NCI-H748 (cell line): ENCODE measurements at regions not wholly inside any gene's neighbourhood (a gene's known extent, or its start where the extent isn't known, plus 50 kb on each side); places are given as distances from the start of the nearest gene placed in this dataset.
A peak's percentile ranks its signal among the peaks of the same experiment; 100 is the strongest.

Experiments used
- DNase-seq: peaks from one replicate; lab custom pipeline; 2025; ENCODE audit not compliant: unreplicated experiment; lab: John Stamatoyannopoulos, UW

GRCh38 chr21:28375708-28376385 is 616.8 kb downstream of the LTN1 start:
- DNase-seq: no peak

- no peak for DNase-seq
These were observed 617.8 kb downstream of the LTN1 start for GRCh38 chr21:28374881-28375280.

GRCh38 chr21:28371713-28372112 is 621.0 kb downstream of the LTN1 start:
- no peak for DNase-seq

- no peak for DNase-seq
These were observed 633.4 kb downstream of the LTN1 start for GRCh38 chr21:28359300-28359699.

- DNase-seq: no peak
These were observed 634.0 kb downstream of the LTN1 start for GRCh38 chr21:28358702-28359101.

GRCh38 chr21:28358170-28358569 is 634.5 kb downstream of the LTN1 start:
- DNase-seq: no peak

GRCh38 chr21:28357743-28358142 is 634.9 kb downstream of the LTN1 start:
- no peak for DNase-seq

- DNase-seq: no peak
These were observed 636.3 kb downstream of the LTN1 start for GRCh38 chr21:28356422-28356821.

- no peak for DNase-seq
These were observed 646.7 kb downstream of the LTN1 start for GRCh38 chr21:28345934-28346333.

- DNase-seq: no peak
These were observed 647.7 kb downstream of the LTN1 start for GRCh38 chr21:28344985-28345384.

- no peak for DNase-seq
These were observed 650.4 kb downstream of the LTN1 start for GRCh38 chr21:28342212-28342810.

GRCh38 chr21:28339403-28339802 is 653.3 kb downstream of the LTN1 start:
- no peak for DNase-seq

GRCh38 chr21:28338701-28339305 is 653.9 kb downstream of the LTN1 start:
- DNase-seq: no peak

GRCh38 chr21:28337315-28337714 is 655.4 kb downstream of the LTN1 start:
- DNase-seq: peak; percentile 35

GRCh38 chr21:28336314-28336713 is 656.4 kb downstream of the LTN1 start:
- DNase-seq: peak; percentile 2

GRCh38 chr21:28334407-28334806 is 658.3 kb downstream of the LTN1 start:
- no peak for DNase-seq

GRCh38 chr21:28333578-28334075 is 659.0 kb downstream of the LTN1 start:
- DNase-seq: no peak

GRCh38 chr21:28332796-28333195 is 659.9 kb downstream of the LTN1 start:
- DNase-seq: no peak

- DNase-seq: no peak
These were observed 667.1 kb downstream of the LTN1 start for GRCh38 chr21:28325618-28326017.

- DNase-seq: no peak
These were observed 668.0 kb downstream of the LTN1 start for GRCh38 chr21:28324690-28325089.

GRCh38 chr21:28317177-28317950 is 675.3 kb downstream of the LTN1 start:
- DNase-seq: no peak
